Neural cell (in vitro differentiated cells): ENCODE measurements at regions not wholly inside any gene's neighbourhood (a gene's known extent, or its start where the extent isn't known, plus 50 kb on each side); places are given as distances from the start of the nearest gene placed in this dataset.

ENCODE experiments used
- H2AFZ ChIP-seq: fragments of 200-600, 300-800 bp; sonication (generic), shearing (Covaris generic); 2 replicates; pipeline ENCODE4 v1.6.0; 2014; ENCODE audit warnings: low read depth, mild to moderate bottlenecking, antibody characterized with exemption, low read length, moderate library complexity
- H3F3A ChIP-seq: fragments of 200-600 bp; shearing (Covaris generic); 2 replicates; pipeline ENCODE4 v1.6.1; 2016; ENCODE audit warnings: mild to moderate bottlenecking, moderate library complexity, mixed read lengths, antibody characterized with exemption, low read length; ENCODE audit not compliant: insufficient read depth, poor library complexity, severe bottlenecking
- H3K27ac ChIP-seq: fragments of 200-600, 300-800 bp; sonication (generic), shearing (Covaris generic); 2 replicates; pipeline ENCODE4 v1.5.1; 2014; ENCODE audit warnings: mild to moderate bottlenecking, low read length, moderate library complexity
- H3K27me3 ChIP-seq: fragments of 300-800, 200-600 bp; sonication (generic), shearing (Covaris generic); 2 replicates; pipeline ENCODE4 v1.6.0; 2014; ENCODE audit warnings: mild to moderate bottlenecking, low read depth, low read length, moderate library complexity; ENCODE audit not compliant: insufficient read depth
- H3K36me3 ChIP-seq: fragments of 300-800, 200-600 bp; sonication (generic), shearing (Covaris generic); 2 replicates; pipeline ENCODE4 v1.5.1; 2014; ENCODE audit warnings: mild to moderate bottlenecking, antibody characterized with exemption, low read length, moderate library complexity; ENCODE audit not compliant: insufficient read depth
- H3K4me2 ChIP-seq: fragments of 300-800, 200-600 bp; sonication (generic), shearing (Covaris generic); 2 replicates; pipeline ENCODE4 v1.6.0; 2014; ENCODE audit warnings: mild to moderate bottlenecking, low read length
- H3K4me3 ChIP-seq: fragments of 300-800, 200-600 bp; sonication (generic), shearing (Covaris generic); 2 replicates; pipeline ENCODE4 v1.5.1; 2014; ENCODE audit warnings: mild to moderate bottlenecking, low read length, moderate library complexity
- H3K79me2 ChIP-seq: fragments of 200-600 bp; shearing (Covaris generic); replicated peaks from 2 replicates; pipeline ENCODE4 v1.6.0; 2014; ENCODE audit warnings: mild to moderate bottlenecking, low read length, moderate library complexity; ENCODE audit not compliant: insufficient read depth
- H3K9ac ChIP-seq: fragments of 300-800, 200-600 bp; sonication (generic), shearing (Covaris generic); 2 replicates; pipeline ENCODE4 v1.6.1; 2016; ENCODE audit warnings: mild to moderate bottlenecking, low read length, mixed read lengths
- H3K9me2 ChIP-seq: fragments of 200-600 bp; shearing (Covaris generic); 2 replicates; pipeline ENCODE4 v1.6.1; 2016; ENCODE audit warnings: mild to moderate bottlenecking, low read length, mixed read lengths; ENCODE audit not compliant: insufficient read depth
- H3K9me3 ChIP-seq: fragments of 200-600, 300-800 bp; sonication (generic), shearing (Covaris generic); 2 replicates; pipeline ENCODE4 v1.6.1; 2016; ENCODE audit warnings: mild to moderate bottlenecking, mixed run types, low read length, moderate library complexity, mixed read lengths
- H4K20me1 ChIP-seq: fragments of 200-600 bp; shearing (Covaris generic); 2 replicates; pipeline ENCODE4 v1.6.1; 2016; ENCODE audit warnings: mild to moderate bottlenecking, mixed run types; ENCODE audit not compliant: insufficient read depth
- CTCF ChIP-seq: fragments of 450-650 bp; IDR thresholded peaks from 2 replicates; pipeline ENCODE4 v1.5.1; 2014; ENCODE audit warnings: antibody characterized with exemption, mild to moderate bottlenecking, moderate library complexity; ENCODE audit not compliant: poor library complexity, severe bottlenecking
- EP300 ChIP-seq: fragments of 450-650 bp; conservative IDR thresholded peaks from 2 replicates; pipeline ENCODE4 v1.6.1; 2014; ENCODE audit warnings: antibody characterized with exemption, mild to moderate bottlenecking, moderate library complexity; ENCODE audit not compliant: poor library complexity, severe bottlenecking
- EZH2 ChIP-seq: fragments of 200-600, 300-800 bp; shearing (Covaris generic), sonication (generic); IDR thresholded peaks from 2 replicates; pipeline ENCODE4 v1.6.1; 2014; ENCODE audit warnings: antibody characterized with exemption, low read length, borderline replicate concordance, mild to moderate bottlenecking; ENCODE audit not compliant: insufficient read depth, poor library complexity, severe bottlenecking
- MXI1 ChIP-seq: fragments of 450-650 bp; conservative IDR thresholded peaks from 2 replicates; pipeline ENCODE4 v1.6.1; 2014; ENCODE audit warnings: antibody characterized with exemption, mild to moderate bottlenecking; ENCODE audit not compliant: poor library complexity, severe bottlenecking
- POLR2AphosphoS5 ChIP-seq: IDR thresholded peaks from 2 replicates; pipeline ENCODE4 v1.6.1; 2012
- RAD21 ChIP-seq: fragments of 450-650 bp; conservative IDR thresholded peaks from 2 replicates; pipeline ENCODE4 v1.6.1; 2014; ENCODE audit warnings: antibody characterized with exemption, mild to moderate bottlenecking, moderate library complexity
- REST ChIP-seq: IDR thresholded peaks from 2 replicates; pipeline ENCODE4 v1.6.1; 2012; ENCODE audit warnings: borderline replicate concordance
- SMC3 ChIP-seq: fragments of 450-650 bp; conservative IDR thresholded peaks from 2 replicates; pipeline ENCODE4 v1.6.1; 2014; ENCODE audit warnings: antibody characterized with exemption, mild to moderate bottlenecking, moderate library complexity; ENCODE audit not compliant: poor library complexity
- TAF1 ChIP-seq: IDR thresholded peaks from 2 replicates; pipeline ENCODE4 v1.6.1; 2012; ENCODE audit warnings: low read depth

- Histone ChIP-seq H3K4me3 (peak overlapping the region; percentile 36), H3K4me2 (no peak overlapping the region), H3F3A (peaks cover 12% of the 10 kb centered on the region), H4K20me1 (no peaks in the 10 kb centered on the region), H3K27me3 (no peaks in the 10 kb centered on the region), H2AFZ (no peak overlapping the region), H3K9me3 (no peaks in the 10 kb centered on the region), H3K36me3 (no peaks in the 10 kb centered on the region), H3K9ac (no peak overlapping the region), H3K27ac (peak overlapping the region; percentile 60), H3K9me2 (no peaks in the 10 kb centered on the region), H3K79me2 (no peaks in the 10 kb centered on the region)
- TF ChIP-seq POLR2AphosphoS5 (no peak), EZH2 (no peak), CTCF (no peak), EP300 (no peak), RAD21 (no peak), TAF1 (no peak), REST (no peak), MXI1 (no peak), SMC3 (no peak)
Observed at GRCh38 chr9:80156756-80157472, 585.1 kb downstream of the TLE4 start.

GRCh38 chr9:80156262-80156661, 584.5 kb downstream of the TLE4 start:
- no peaks in the 10 kb centered on the region for H3K9me2 ChIP-seq
- no peaks in the 10 kb centered on the region for H3K36me3 ChIP-seq
- H3K9ac ChIP-seq: no peak overlapping the region
- no peaks in the 10 kb centered on the region for H3K27me3 ChIP-seq
- no peak overlapping the region for H2AFZ ChIP-seq
- TF ChIP-seq REST: no peak
- no peak for TF ChIP-seq MXI1
- no peak for TF ChIP-seq CTCF
- no peak for TF ChIP-seq EP300
- TF ChIP-seq POLR2AphosphoS5: no peak
- no peak overlapping the region for H3K4me2 ChIP-seq
- H3F3A ChIP-seq: peaks cover 12% of the 10 kb centered on the region
- no peaks in the 10 kb centered on the region for H3K9me3 ChIP-seq
- no peak overlapping the region for H3K27ac ChIP-seq
- H3K4me3 ChIP-seq: no peak overlapping the region
- no peaks in the 10 kb centered on the region for H4K20me1 ChIP-seq
- no peaks in the 10 kb centered on the region for H3K79me2 ChIP-seq
